ENCODE measurements at regions not wholly inside any gene's neighbourhood (a gene's known extent, or its start where the extent isn't known, plus 50 kb on each side); places are given as distances from the start of the nearest gene placed in this dataset.
"Not testable (repeated sequence)": the region's sequence is repeated elsewhere in the genome, so short reads cannot be mapped to it uniquely, and the experiment has no call there.

DNA sequence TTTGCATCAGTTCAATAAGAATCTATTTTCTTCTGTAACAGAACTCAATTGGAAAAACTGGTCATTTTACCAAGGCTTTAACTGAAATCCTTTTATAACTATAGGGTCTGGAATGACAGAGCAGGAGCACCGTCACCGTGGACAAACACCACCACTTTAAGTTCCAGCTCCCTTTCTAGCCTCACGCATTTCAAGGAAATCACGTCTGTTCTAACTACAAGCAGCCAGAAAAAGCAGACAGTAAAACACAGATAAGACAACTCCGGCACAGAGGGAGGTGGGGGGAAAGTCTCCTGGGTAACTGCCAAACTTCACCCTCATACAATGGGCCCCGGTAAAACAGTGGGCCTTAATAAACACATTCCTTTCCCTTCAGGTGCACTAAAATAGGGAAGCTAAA is 952.6 kb downstream of the STIM2 start:
- not testable (repeated sequence) for TF ChIP-seq CTCF, POLR2A, POLR2AphosphoS5 (IDR thresholded peaks at IDR 0.05)
